MM.1S (cell line): ENCODE measurements at regions not wholly inside any gene's neighbourhood (a gene's known extent, or its start where the extent isn't known, plus 50 kb on each side); places are given as distances from the start of the nearest gene placed in this dataset.

Experiments
- CTCF ChIP-seq: fragments of 300-600 bp; sonication (generic); IDR thresholded peaks from 2 replicates; pipeline ENCODE4 v1.5.1; 2016; ENCODE audit warnings: antibody characterized with exemption, low read length, mixed read lengths
- EZH2phosphoT487 ChIP-seq: fragments of 300-600 bp; sonication (generic); IDR thresholded peaks from 2 replicates; pipeline ENCODE4 v1.6.1; 2018; ENCODE audit warnings: antibody characterized with exemption, low read length

GRCh38 chr20:63124092-63124781, 91.7 kb downstream of the YTHDF1 start:
- TF ChIP-seq CTCF (no peak), EZH2phosphoT487 (no peak)
